Activated naive CD4-positive, alpha-beta T cell treated with anti-CD3 and anti-CD28 coated beads, Interleukin-2, amount 50 U/mL, for 24 hours (primary cell): ENCODE measurements at regions not wholly inside any gene's neighbourhood (a gene's known extent, or its start where the extent isn't known, plus 50 kb on each side); places are given as distances from the start of the nearest gene placed in this dataset.
"Not testable (repeated sequence)": the region's sequence is repeated elsewhere in the genome, so short reads cannot be mapped to it uniquely, and the experiment has no call there.

Source experiments
- H3K27ac Mint-ChIP-seq: one replicate; pipeline ENCODE4 v1.8.0; 2021; ENCODE audit warnings: mild to moderate bottlenecking, mixed read lengths
- H3K27me3 Mint-ChIP-seq: one replicate; pipeline ENCODE4 v1.8.0; 2021; ENCODE audit warnings: mixed read lengths
- H3K36me3 Mint-ChIP-seq: one replicate; pipeline ENCODE4 v1.8.0; 2021; ENCODE audit warnings: mixed read lengths
- H3K4me1 Mint-ChIP-seq: one replicate; pipeline ENCODE4 v1.8.0; 2021; ENCODE audit warnings: mixed read lengths
- H3K4me3 Mint-ChIP-seq: one replicate; pipeline ENCODE4 v1.8.0; 2021; ENCODE audit warnings: mild to moderate bottlenecking, mixed read lengths
- H3K9me3 Mint-ChIP-seq: one replicate; pipeline ENCODE4 v1.8.0; 2021; ENCODE audit warnings: mixed read lengths

- no peaks in the 10 kb centered on the region for H3K9me3 Mint-ChIP-seq
- H3K36me3 Mint-ChIP-seq, result no peaks in the 10 kb centered on the region
- H3K4me1 Mint-ChIP-seq, result no peaks in the 10 kb centered on the region
- H3K27me3 Mint-ChIP-seq, result no peaks in the 10 kb centered on the region
- H3K27ac Mint-ChIP-seq, result no peak overlapping the region
- H3K4me3 Mint-ChIP-seq, result no peak overlapping the region
Measured at GRCh38 chr3:98692787-98693473, 70.2 kb upstream of the ST3GAL6 start.

- Mint-ChIP-seq H3K36me3 (no peaks in the 10 kb centered on the region), H3K27ac (no peak overlapping the region), H3K4me1 (no peaks in the 10 kb centered on the region), H3K4me3 (no peak overlapping the region), H3K27me3 (no peaks in the 10 kb centered on the region), H3K9me3 (no peaks in the 10 kb centered on the region)
Measured at GRCh38 chr3:98695796-98696195, 67.3 kb upstream of the ST3GAL6 start.

- H3K27ac Mint-ChIP-seq, H3K9me3 Mint-ChIP-seq: not testable (repeated sequence)
Measured at GRCh38 chr3:98696296-98696695, 66.8 kb upstream of the ST3GAL6 start.

DNA sequence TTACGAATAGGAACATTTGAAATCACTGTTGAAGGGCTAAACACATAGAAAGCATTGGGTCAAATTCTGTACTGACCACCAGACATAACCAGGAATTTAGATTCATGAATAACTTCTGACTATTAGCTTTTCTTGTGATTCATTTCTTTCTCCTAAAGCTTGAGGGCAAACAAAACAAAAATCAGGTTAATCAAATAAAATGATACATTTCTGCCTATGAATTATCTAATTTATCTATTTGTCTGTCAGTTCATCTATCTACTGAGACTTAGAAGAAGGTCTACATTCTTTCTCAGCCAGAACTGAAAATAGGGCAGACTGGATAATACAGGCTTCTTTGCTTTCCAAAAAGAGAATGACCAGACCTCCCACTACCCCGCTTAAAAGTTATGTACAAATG, 65.9 kb upstream of the ST3GAL6 start:
- H3K9me3 Mint-ChIP-seq, result no peaks in the 10 kb centered on the region
- no peak overlapping the region for H3K4me3 Mint-ChIP-seq
- H3K36me3 Mint-ChIP-seq, result no peaks in the 10 kb centered on the region
- H3K27me3 Mint-ChIP-seq, result no peaks in the 10 kb centered on the region
- H3K4me1 Mint-ChIP-seq, result no peaks in the 10 kb centered on the region
- no peak overlapping the region for H3K27ac Mint-ChIP-seq

More at GRCh38 chr3:98696296-98696695, 66.8 kb upstream of the ST3GAL6 start:
- H3K36me3 Mint-ChIP-seq, H3K4me1 Mint-ChIP-seq, H3K27me3 Mint-ChIP-seq, H3K4me3 Mint-ChIP-seq: not testable (repeated sequence)

- Mint-ChIP-seq H3K4me3 (no peak overlapping the region), H3K27me3 (no peaks in the 10 kb centered on the region), H3K4me1 (no peaks in the 10 kb centered on the region)
Measured at GRCh38 chr3:98699132-98699531, 64.0 kb upstream of the ST3GAL6 start.

GRCh38 chr3:98701071-98701675, 62.0 kb upstream of the ST3GAL6 start:
- Mint-ChIP-seq H3K9me3 (no peaks in the 10 kb centered on the region), H3K27ac (no peak overlapping the region), H3K4me1 (no peaks in the 10 kb centered on the region), H3K27me3 (peaks cover 3% of the 10 kb centered on the region), H3K36me3 (no peaks in the 10 kb centered on the region), H3K4me3 (no peak overlapping the region)

More at GRCh38 chr3:98699132-98699531, 64.0 kb upstream of the ST3GAL6 start:
- Mint-ChIP-seq H3K9me3 (no peaks in the 10 kb centered on the region), H3K36me3 (no peaks in the 10 kb centered on the region), H3K27ac (no peak overlapping the region)

- Mint-ChIP-seq H3K4me1 (no peaks in the 10 kb centered on the region), H3K27ac (no peak overlapping the region), H3K36me3 (no peaks in the 10 kb centered on the region), H3K27me3 (peaks cover 3% of the 10 kb centered on the region), H3K4me3 (no peak overlapping the region), H3K9me3 (no peaks in the 10 kb centered on the region)
Measured at GRCh38 chr3:98702166-98702565, 61.0 kb upstream of the ST3GAL6 start.

DNA sequence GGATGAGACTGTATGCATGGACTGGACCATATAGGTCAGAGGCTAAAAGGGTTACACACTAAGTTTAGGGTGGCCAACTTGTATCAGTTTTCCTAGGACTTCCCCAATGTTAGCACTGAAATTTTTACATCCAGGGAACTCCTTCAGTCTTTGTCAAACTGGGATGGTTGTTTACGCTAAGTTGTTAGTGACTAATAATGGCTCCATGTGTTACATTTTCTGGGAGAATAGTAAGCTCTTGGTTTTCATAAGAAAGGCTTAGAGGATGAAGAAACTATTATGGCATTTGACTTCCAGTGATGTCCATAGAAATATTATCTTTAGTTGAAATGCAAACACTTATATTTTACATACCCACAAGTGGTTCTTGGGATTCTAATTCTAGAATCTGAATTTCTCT, 57.9 kb upstream of the ST3GAL6 start:
- no peak overlapping the region for H3K27ac Mint-ChIP-seq
- peaks cover 4% of the 10 kb centered on the region for H3K27me3 Mint-ChIP-seq
- no peak overlapping the region for H3K4me3 Mint-ChIP-seq
- H3K36me3 Mint-ChIP-seq, result no peaks in the 10 kb centered on the region
- no peaks in the 10 kb centered on the region for H3K9me3 Mint-ChIP-seq
- no peaks in the 10 kb centered on the region for H3K4me1 Mint-ChIP-seq

GRCh38 chr3:98705694-98706093, 57.4 kb upstream of the ST3GAL6 start:
- Mint-ChIP-seq H3K27ac (no peak overlapping the region), H3K36me3 (no peaks in the 10 kb centered on the region), H3K4me3 (no peak overlapping the region), H3K9me3 (no peaks in the 10 kb centered on the region), H3K4me1 (no peaks in the 10 kb centered on the region), H3K27me3 (peaks cover 4% of the 10 kb centered on the region)

- H3K4me1 Mint-ChIP-seq, H3K27ac Mint-ChIP-seq, H3K4me3 Mint-ChIP-seq, H3K9me3 Mint-ChIP-seq, H3K36me3 Mint-ChIP-seq, H3K27me3 Mint-ChIP-seq: not testable (repeated sequence)
Measured at GRCh38 chr3:98708681-98709080, 54.5 kb upstream of the ST3GAL6 start.

DNA sequence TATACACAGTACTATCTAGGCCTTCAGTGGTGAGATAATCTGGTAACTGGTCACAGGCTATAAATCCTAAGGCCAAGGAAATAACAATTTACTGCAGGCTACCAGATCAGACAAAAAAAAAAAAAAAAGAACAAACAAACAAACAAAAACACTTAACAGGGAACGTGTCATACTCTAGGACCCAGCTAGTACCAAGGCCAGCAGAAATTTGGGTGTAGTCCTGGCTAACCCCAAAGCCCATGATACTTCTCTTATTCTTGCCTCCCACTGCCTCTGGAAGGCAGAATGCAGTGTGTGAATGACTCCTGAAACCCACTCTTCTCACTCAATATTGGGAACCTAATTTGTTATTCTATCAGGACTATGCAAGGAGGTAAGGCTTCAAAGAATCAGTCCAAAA, 53.7 kb upstream of the ST3GAL6 start:
- no peaks in the 10 kb centered on the region for H3K4me1 Mint-ChIP-seq
- peaks cover 4% of the 10 kb centered on the region for H3K27me3 Mint-ChIP-seq
- no peaks in the 10 kb centered on the region for H3K36me3 Mint-ChIP-seq
- H3K4me3 Mint-ChIP-seq, result no peak overlapping the region
- H3K27ac Mint-ChIP-seq, result no peak overlapping the region
- no peaks in the 10 kb centered on the region for H3K9me3 Mint-ChIP-seq

DNA sequence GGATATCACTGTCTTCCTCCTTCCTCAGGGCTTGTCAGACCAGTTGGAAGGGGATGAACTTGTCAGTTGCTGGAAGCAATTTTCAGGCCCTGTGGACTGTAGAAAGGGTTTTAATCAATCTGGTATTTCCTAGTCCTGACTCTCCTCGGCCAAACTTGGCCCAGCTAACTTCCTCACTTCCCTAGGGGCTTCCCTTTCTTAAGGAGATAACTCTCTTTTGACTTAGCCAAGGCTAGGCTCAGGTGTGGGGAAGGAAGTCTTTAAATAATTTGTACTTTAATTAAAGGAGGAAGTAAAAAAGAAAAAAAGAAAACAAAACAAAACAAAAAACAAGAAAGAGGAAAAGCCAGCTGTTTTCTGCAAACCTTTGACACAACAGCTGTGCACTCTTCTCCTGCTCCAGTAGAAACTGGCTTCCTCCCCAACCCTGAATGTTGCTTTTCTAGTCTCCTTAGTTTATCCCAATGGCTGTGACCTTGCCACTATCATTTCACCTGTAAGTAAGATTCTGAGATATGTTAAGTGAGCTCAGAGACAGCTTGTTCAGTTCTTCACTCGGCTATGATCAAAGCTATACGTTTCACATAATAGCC, 53.0 kb upstream of the ST3GAL6 start:
- no peak overlapping the region for H3K4me3 Mint-ChIP-seq
- peaks cover 3% of the 10 kb centered on the region for H3K27me3 Mint-ChIP-seq
- no peaks in the 10 kb centered on the region for H3K9me3 Mint-ChIP-seq
- H3K4me1 Mint-ChIP-seq, result no peaks in the 10 kb centered on the region
- H3K36me3 Mint-ChIP-seq, result no peaks in the 10 kb centered on the region
- no peak overlapping the region for H3K27ac Mint-ChIP-seq

- no peaks in the 10 kb centered on the region for H3K36me3 Mint-ChIP-seq
- H3K4me1 Mint-ChIP-seq, result no peaks in the 10 kb centered on the region
Measured at GRCh38 chr3:98711426-98711825, 51.7 kb upstream of the ST3GAL6 start.

DNA sequence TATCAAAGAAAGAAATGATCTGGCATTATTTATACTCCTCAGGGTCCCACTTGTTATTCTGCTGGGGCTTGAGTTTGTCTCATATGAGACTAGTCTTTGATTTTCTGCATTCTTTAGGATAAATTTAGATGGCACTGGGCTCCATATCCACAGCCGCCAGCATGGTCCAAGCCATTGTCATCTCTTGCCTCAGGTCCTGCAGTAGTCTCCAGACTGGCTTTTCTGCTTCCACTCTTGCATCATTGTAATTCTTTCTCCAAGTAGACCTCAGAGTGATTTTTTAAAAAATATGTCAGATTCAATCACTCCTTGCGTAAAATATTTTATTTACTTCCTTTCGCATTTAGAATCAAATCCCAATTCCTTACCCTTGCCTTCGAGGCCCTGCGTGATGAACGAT, 50.4 kb upstream of the ST3GAL6 start:
- Mint-ChIP-seq H3K9me3 (no peaks in the 10 kb centered on the region), H3K4me3 (no peak overlapping the region), H3K27ac (no peak overlapping the region), H3K27me3 (no peaks in the 10 kb centered on the region), H3K36me3 (no peaks in the 10 kb centered on the region), H3K4me1 (no peaks in the 10 kb centered on the region)

More at GRCh38 chr3:98711426-98711825, 51.7 kb upstream of the ST3GAL6 start:
- Mint-ChIP-seq H3K27me3 (peaks cover 1% of the 10 kb centered on the region), H3K27ac (no peak overlapping the region), H3K4me3 (no peak overlapping the region), H3K9me3 (no peaks in the 10 kb centered on the region)

DNA sequence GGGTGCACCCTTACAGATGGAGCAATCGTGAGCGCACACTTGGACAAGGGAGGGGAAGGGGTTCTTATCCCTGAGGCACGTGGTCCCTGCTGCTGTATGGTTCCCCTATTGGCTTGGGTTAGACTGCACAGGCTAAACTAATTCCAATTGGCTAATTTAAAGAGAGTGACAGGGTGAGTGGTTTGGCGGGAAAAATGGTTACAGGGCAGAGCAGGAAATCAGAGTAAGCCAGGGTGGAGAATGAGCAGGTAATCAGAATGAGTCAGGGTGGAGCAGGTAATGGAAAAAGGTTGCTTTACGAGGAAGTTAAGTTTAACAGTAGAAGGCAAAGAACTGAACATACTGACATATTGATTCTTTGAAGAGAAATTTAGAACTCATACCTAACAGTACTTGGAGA, 49.8 kb upstream of the ST3GAL6 start:
- H3K4me3 Mint-ChIP-seq, H3K27ac Mint-ChIP-seq, H3K4me1 Mint-ChIP-seq, H3K36me3 Mint-ChIP-seq, H3K9me3 Mint-ChIP-seq, H3K27me3 Mint-ChIP-seq: not testable (repeated sequence)
